Endothelial cell of umbilical vein (primary cell): ENCODE measurements at regions not wholly inside any gene's neighbourhood (a gene's known extent, or its start where the extent isn't known, plus 50 kb on each side); places are given as distances from the start of the nearest gene placed in this dataset.

Experiments
- EZH2 ChIP-seq: IDR thresholded peaks from 2 replicates; pipeline ENCODE4 v1.6.1; 2012; ENCODE audit warnings: borderline replicate concordance, low read depth, mild to moderate bottlenecking, moderate library complexity, low read length, inconsistent platforms; ENCODE audit not compliant: severe bottlenecking
- POLR2AphosphoS5 ChIP-seq: IDR thresholded peaks from 2 replicates; pipeline ENCODE4 v1.6.1; 2012; ENCODE audit warnings: low read depth, mild to moderate bottlenecking, control low read depth, low read length, moderate library complexity; ENCODE audit not compliant: insufficient read depth
- TF ChIP-seq, protein P1 (sequence below): IDR thresholded peaks from 2 replicates; pipeline ENCODE4 v1.6.1; 2011; ENCODE audit not compliant: insufficient read depth, insufficient read length

DNA sequence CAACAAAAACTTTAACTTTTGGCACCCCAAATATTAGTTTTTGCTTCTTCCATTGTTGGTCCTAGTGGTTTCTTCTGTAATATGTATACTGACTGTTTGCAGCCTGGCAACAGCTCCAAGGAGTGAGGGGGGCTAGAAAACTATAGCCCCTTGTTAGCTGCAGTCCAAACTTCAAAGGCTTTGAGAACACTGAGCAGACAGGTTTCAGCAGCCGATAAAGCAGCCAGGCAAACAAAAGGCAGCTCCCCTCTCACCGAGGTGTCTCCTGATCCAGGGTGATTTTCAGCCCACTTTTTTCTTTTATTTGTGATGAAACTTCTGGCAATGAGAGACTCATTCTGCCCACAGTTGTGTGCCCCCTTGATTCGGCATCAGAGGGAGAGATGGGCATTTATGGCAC lies 80.7 kb downstream of the OLIG3 start:
- TF ChIP-seq, protein P1, sequence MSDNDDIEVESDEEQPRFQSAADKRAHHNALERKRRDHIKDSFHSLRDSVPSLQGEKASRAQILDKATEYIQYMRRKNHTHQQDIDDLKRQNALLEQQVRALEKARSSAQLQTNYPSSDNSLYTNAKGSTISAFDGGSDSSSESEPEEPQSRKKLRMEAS = no peak
- TF ChIP-seq POLR2AphosphoS5 (no peak), EZH2 (no peak)
